PC-3 (cell line): ENCODE measurements at regions not wholly inside any gene's neighbourhood (a gene's known extent, or its start where the extent isn't known, plus 50 kb on each side); places are given as distances from the start of the nearest gene placed in this dataset.
"Not testable (repeated sequence)": the region's sequence is repeated elsewhere in the genome, so short reads cannot be mapped to it uniquely, and the experiment has no call there.

Experiments used
- ATAC-seq: fragments of 200-7000 bp; cut with Tn5 transposase; 2 replicates; pipeline ENCODE4 v1.9.1; 2020; ENCODE audit warnings: mild to moderate bottlenecking, moderate library complexity
- BruUV-seq: library from RNA; stranded (reverse); fragments of 400-500 nt; replicated peaks from 2 replicates; lab custom pipeline; 2021; lab: Mats Ljungman, UMichigan
- CTCF ChIA-PET: fragments of 300-600 bp; sonication (Branson Sonifier 250); formaldehyde crosslinking; loops from one replicate; lab custom pipeline; 2022; ENCODE audit warnings: antibody characterized with exemption; lab: Charles Lee
- POLR2A ChIA-PET: fragments of 300-600 bp; sonication (Branson Sonifier 250); formaldehyde crosslinking; loops from one replicate; lab custom pipeline; 2022; ENCODE audit warnings: antibody characterized with exemption; ENCODE audit not compliant: unreplicated experiment; lab: Charles Lee
- DNase-seq: peaks from one replicate; pipeline ENCODE4 v3.0.0-alpha.2; 2015
- H2AFZ ChIP-seq: fragments of 300-600 bp; sonication (generic); 2 replicates; pipeline ENCODE4 v1.6.0; 2016; ENCODE audit warnings: antibody characterized with exemption, low read length
- H3F3A ChIP-seq: fragments of 300-600 bp; sonication (generic); one replicate; pipeline ENCODE4 v1.6.0; 2017; ENCODE audit warnings: antibody characterized with exemption, low read length, control low read depth, mild to moderate bottlenecking; ENCODE audit not compliant: unreplicated experiment
- H3K27ac ChIP-seq: fragments of 300-600 bp; sonication (generic); 2 replicates; pipeline ENCODE4 v1.5.1; 2016; ENCODE audit warnings: mild to moderate bottlenecking, low read length
- H3K27me3 ChIP-seq: fragments of 300-600 bp; sonication (generic); 2 replicates; pipeline ENCODE4 v1.6.1; 2016; ENCODE audit warnings: low read length, mixed read lengths
- H3K36me3 ChIP-seq: fragments of 300-600 bp; sonication (generic); 2 replicates; pipeline ENCODE4 v1.6.1; 2016; ENCODE audit warnings: low read depth, mixed run types, low read length, mixed read lengths
- H3K4me1 ChIP-seq: fragments of 300-600 bp; sonication (generic); 2 replicates; pipeline ENCODE4 v1.5.1; 2016; ENCODE audit warnings: low read length; ENCODE audit not compliant: insufficient read depth
- H3K4me2 ChIP-seq: fragments of 300-600 bp; sonication (generic); 2 replicates; pipeline ENCODE4 v1.6.0; 2016; ENCODE audit warnings: low read length
- H3K4me3 ChIP-seq: fragments of 300-600 bp; sonication (generic); 2 replicates; pipeline ENCODE4 v1.5.1; 2016; ENCODE audit warnings: mild to moderate bottlenecking, low read length, mixed read lengths
- H3K79me2 ChIP-seq: fragments of 300-600 bp; sonication (generic); 2 replicates; pipeline ENCODE4 v1.6.1; 2017; ENCODE audit warnings: low read length, mixed read lengths
- H3K9ac ChIP-seq: fragments of 300-600 bp; sonication (generic); 2 replicates; pipeline ENCODE4 v1.6.0; 2016; ENCODE audit warnings: mild to moderate bottlenecking, low read length
- H3K9me2 ChIP-seq: fragments of 300-600 bp; sonication (generic); replicated peaks from 2 replicates; pipeline ENCODE4 v1.6.1; 2016; ENCODE audit warnings: mixed run types, low read length, mixed read lengths
- H3K9me3 ChIP-seq: fragments of 300-600 bp; sonication (generic); 2 replicates; pipeline ENCODE4 v1.6.1; 2016; ENCODE audit warnings: low read length, mixed read lengths
- H4K20me1 ChIP-seq: fragments of 300-600 bp; sonication (generic); 2 replicates; pipeline ENCODE4 v1.6.1; 2016; ENCODE audit warnings: low read length, mixed read lengths
- CTCF ChIP-seq: fragments of 300-600 bp; sonication (generic); conservative IDR thresholded peaks from 2 replicates; pipeline ENCODE4 v1.5.1; 2017; ENCODE audit warnings: antibody characterized with exemption, low read depth, mild to moderate bottlenecking, low read length
- EZH2 ChIP-seq: fragments of 300-600 bp; sonication (generic); IDR thresholded peaks from one replicate; pipeline ENCODE4 v1.6.1; 2017; ENCODE audit warnings: antibody characterized with exemption, mild to moderate bottlenecking, low read length; ENCODE audit not compliant: unreplicated experiment
- EZH2phosphoT487 ChIP-seq: fragments of 300-600 bp; sonication (generic); IDR thresholded peaks from 2 replicates; pipeline ENCODE4 v1.6.1; 2018; ENCODE audit warnings: mild to moderate bottlenecking, antibody characterized with exemption, low read length, borderline replicate concordance
- intact Hi-C: fragments of 100-400 bp; cut with micrococcal nuclease; formaldehyde crosslinking; loops from 2 replicates; pipeline ENCODE4 v1.9.0; 2023

- BruUV-seq: no TSS peak
- H4K20me1 ChIP-seq: no peaks in the 10 kb centered on the region
- no peak overlapping the region for H3K4me2 ChIP-seq
- H3K36me3 ChIP-seq: no peaks in the 10 kb centered on the region
- no peak overlapping the region for H2AFZ ChIP-seq
- H3K27ac ChIP-seq: no peak overlapping the region
- H3K27me3 ChIP-seq: no peaks in the 10 kb centered on the region
- no peak overlapping the region for H3K9ac ChIP-seq
- TF ChIP-seq CTCF: peak; percentile 43; the same call in 1 of the 2 replicates
- TF ChIP-seq EZH2phosphoT487: no peak
- TF ChIP-seq EZH2: no peak
- no peaks in the 10 kb centered on the region for H3K4me1 ChIP-seq
- no peaks in the 10 kb centered on the region for H3K9me2 ChIP-seq
- ChIA-PET POLR2A (no interaction called here), CTCF (no interaction called here)
- ATAC-seq (no peak), DNase-seq (peak; percentile 20)
- no peak overlapping the region for H3K4me3 ChIP-seq
- no peaks in the 10 kb centered on the region for H3K9me3 ChIP-seq
- no peaks in the 10 kb centered on the region for H3K79me2 ChIP-seq
- intact Hi-C loops: no loop called here
- no peaks in the 10 kb centered on the region for H3F3A ChIP-seq
Observed at GRCh38 chr1:238710697-238711096, 675.7 kb upstream of the CHRM3 start.

- ATAC-seq (no peak), DNase-seq (no peak)
- ChIA-PET CTCF (no interaction called here), POLR2A (no interaction called here)
- Histone ChIP-seq H3K27ac (no peak overlapping the region), H3K9me2 (no peaks in the 10 kb centered on the region), H3K4me3 (no peak overlapping the region), H3K9me3 (no peaks in the 10 kb centered on the region), H3K79me2 (no peaks in the 10 kb centered on the region), H3K36me3 (no peaks in the 10 kb centered on the region), H3F3A (no peaks in the 10 kb centered on the region), H3K27me3 (no peaks in the 10 kb centered on the region), H3K4me1 (no peaks in the 10 kb centered on the region), H3K4me2 (no peak overlapping the region), H3K9ac (no peak overlapping the region), H4K20me1 (no peaks in the 10 kb centered on the region), H2AFZ (no peak overlapping the region)
- intact Hi-C loops: no loop called here
- TF ChIP-seq EZH2 (no peak), EZH2phosphoT487 (no peak), CTCF (no peak)
- no TSS peak for BruUV-seq
Observed at GRCh38 chr1:238701024-238701423, 685.3 kb upstream of the CHRM3 start.

GRCh38 chr1:238690415-238690814 is 696.0 kb upstream of the CHRM3 start:
- no peak for TF ChIP-seq EZH2phosphoT487
- peak; percentile 38; the same call in 1 of the 2 replicates for TF ChIP-seq CTCF
- Histone ChIP-seq H2AFZ (no peak overlapping the region), H3F3A (no peaks in the 10 kb centered on the region), H3K79me2 (no peaks in the 10 kb centered on the region), H3K9me2 (no peaks in the 10 kb centered on the region), H3K27ac (no peak overlapping the region), H3K4me1 (no peaks in the 10 kb centered on the region), H4K20me1 (no peaks in the 10 kb centered on the region), H3K9ac (no peak overlapping the region), H3K4me3 (no peak overlapping the region), H3K9me3 (no peaks in the 10 kb centered on the region), H3K27me3 (no peaks in the 10 kb centered on the region), H3K36me3 (no peaks in the 10 kb centered on the region), H3K4me2 (no peak overlapping the region)
- intact Hi-C loops: no loop called here
- BruUV-seq: no TSS peak
- POLR2A ChIA-PET: no interaction called here
- CTCF ChIA-PET: interaction anchor here (0.7 kb wide), 1 partner anchor 575 kb away, joined by 4 read pairs; no protein-coding TSS in a partner anchor
- no peak; the same call in 1 of the 2 replicates for ATAC-seq
- DNase-seq: peak; percentile 16

DNA sequence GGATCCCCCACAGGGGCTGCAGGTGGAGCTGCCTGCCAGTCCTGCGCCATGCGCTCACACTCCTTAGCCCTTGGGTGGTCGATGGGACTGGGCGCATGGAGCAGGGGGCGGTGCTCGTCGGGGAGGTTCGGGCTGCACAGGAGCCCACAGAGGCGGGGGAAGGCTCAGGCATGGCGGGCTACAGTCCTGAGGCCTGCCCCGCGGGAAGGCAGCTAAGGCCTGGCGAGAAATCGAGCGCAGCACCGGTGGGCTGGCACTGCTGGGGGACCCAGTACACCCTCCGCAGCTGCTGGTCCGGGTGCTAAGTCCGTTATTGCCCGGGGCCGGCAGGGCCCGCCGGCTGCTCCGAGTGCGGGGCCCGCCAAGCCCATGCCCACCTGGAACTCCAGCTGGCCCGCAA is 701.8 kb upstream of the CHRM3 start:
- H4K20me1 ChIP-seq, H3K4me1 ChIP-seq, H2AFZ ChIP-seq, ATAC-seq, BruUV-seq, H3K9me3 ChIP-seq, H3K4me3 ChIP-seq, DNase-seq, intact Hi-C loops, H3K4me2 ChIP-seq, H3K27ac ChIP-seq, H3K36me3 ChIP-seq, H3K27me3 ChIP-seq, H3F3A ChIP-seq, CTCF ChIA-PET, H3K9me2 ChIP-seq, H3K9ac ChIP-seq, POLR2A ChIA-PET, H3K79me2 ChIP-seq: not testable (repeated sequence)
